Mesothelial cell of epicardium (in vitro differentiated cells): ENCODE measurements at regions not wholly inside any gene's neighbourhood (a gene's known extent, or its start where the extent isn't known, plus 50 kb on each side); places are given as distances from the start of the nearest gene placed in this dataset.

Source experiments
- DNase-seq, 2 experiments: peaks; one replicate each; pipeline ENCODE4 v3.0.0; 2021; ENCODE audit warnings: low spot score in 2 of 2; ENCODE audit not compliant: unreplicated experiment in 2 of 2
- H3K27ac Mint-ChIP-seq: 2 replicates; pipeline ENCODE4 v1.8.0; 2021; ENCODE audit warnings: mixed read lengths
- H3K27me3 Mint-ChIP-seq: 2 replicates; pipeline ENCODE4 v1.8.0; 2021; ENCODE audit warnings: low read depth, mixed read lengths
- H3K36me3 Mint-ChIP-seq: 2 replicates; pipeline ENCODE4 v1.8.0; 2021; ENCODE audit warnings: mixed read lengths
- H3K4me1 Mint-ChIP-seq: 2 replicates; pipeline ENCODE4 v1.8.0; 2021; ENCODE audit warnings: mixed read lengths
- H3K4me3 Mint-ChIP-seq: 2 replicates; pipeline ENCODE4 v1.8.0; 2021; ENCODE audit warnings: mild to moderate bottlenecking, moderate library complexity, mixed read lengths
- H3K9me3 Mint-ChIP-seq: 2 replicates; pipeline ENCODE4 v1.8.0; 2021; ENCODE audit warnings: mixed read lengths
- TF ChIP-seq, protein P1 (sequence below): fragments of 200-600 bp; sonication (generic); IDR thresholded peaks from one replicate; pipeline ENCODE4 v1.5.0; 2021; ENCODE audit warnings: antibody characterized with exemption; ENCODE audit not compliant: unreplicated experiment

DNA sequence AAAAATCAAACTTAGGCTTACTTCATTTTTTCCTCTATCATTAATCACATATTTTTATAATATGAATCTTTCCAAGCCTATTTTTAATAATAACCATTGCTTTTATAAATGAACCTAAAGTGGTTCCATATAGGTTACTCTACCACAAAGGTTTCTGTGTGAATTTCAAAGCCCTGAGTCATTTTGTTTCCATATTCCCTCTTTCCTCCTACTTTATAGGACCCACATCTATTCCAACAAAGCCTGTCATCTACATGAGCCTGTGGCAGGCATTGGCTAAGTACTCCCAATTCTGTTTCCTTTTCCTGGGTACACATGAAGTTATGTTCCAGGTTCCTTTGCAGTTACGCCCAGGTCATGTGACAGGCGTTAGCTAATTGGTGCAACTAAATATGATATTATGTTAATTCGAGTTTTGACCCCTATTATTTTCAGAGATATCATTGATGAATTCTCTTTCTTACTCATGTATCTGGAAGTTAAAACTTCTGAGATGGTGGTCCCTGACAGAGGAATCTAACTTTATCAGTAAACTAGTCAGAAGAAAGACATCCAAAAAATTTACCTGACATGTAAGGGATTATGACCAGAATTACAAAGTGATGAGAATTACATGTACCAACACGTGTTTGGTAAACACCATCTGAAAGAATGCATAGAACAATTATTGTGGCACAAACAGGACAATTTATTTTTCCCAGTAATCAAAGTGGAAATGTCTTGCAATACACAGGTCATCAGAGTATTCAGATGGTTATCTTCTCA is 1264.0 kb upstream of the CNTN5 start:
- H3K9me3 Mint-ChIP-seq: no peaks in the 10 kb centered on the region
- no peak overlapping the region for H3K4me3 Mint-ChIP-seq
- no peaks in the 10 kb centered on the region for H3K27me3 Mint-ChIP-seq
- H3K36me3 Mint-ChIP-seq: no peaks in the 10 kb centered on the region
- DNase-seq: no peak
- no peak overlapping the region for H3K27ac Mint-ChIP-seq
- TF ChIP-seq, protein P1, sequence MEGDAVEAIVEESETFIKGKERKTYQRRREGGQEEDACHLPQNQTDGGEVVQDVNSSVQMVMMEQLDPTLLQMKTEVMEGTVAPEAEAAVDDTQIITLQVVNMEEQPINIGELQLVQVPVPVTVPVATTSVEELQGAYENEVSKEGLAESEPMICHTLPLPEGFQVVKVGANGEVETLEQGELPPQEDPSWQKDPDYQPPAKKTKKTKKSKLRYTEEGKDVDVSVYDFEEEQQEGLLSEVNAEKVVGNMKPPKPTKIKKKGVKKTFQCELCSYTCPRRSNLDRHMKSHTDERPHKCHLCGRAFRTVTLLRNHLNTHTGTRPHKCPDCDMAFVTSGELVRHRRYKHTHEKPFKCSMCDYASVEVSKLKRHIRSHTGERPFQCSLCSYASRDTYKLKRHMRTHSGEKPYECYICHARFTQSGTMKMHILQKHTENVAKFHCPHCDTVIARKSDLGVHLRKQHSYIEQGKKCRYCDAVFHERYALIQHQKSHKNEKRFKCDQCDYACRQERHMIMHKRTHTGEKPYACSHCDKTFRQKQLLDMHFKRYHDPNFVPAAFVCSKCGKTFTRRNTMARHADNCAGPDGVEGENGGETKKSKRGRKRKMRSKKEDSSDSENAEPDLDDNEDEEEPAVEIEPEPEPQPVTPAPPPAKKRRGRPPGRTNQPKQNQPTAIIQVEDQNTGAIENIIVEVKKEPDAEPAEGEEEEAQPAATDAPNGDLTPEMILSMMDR: no peak
- no peaks in the 10 kb centered on the region for H3K4me1 Mint-ChIP-seq

DNA sequence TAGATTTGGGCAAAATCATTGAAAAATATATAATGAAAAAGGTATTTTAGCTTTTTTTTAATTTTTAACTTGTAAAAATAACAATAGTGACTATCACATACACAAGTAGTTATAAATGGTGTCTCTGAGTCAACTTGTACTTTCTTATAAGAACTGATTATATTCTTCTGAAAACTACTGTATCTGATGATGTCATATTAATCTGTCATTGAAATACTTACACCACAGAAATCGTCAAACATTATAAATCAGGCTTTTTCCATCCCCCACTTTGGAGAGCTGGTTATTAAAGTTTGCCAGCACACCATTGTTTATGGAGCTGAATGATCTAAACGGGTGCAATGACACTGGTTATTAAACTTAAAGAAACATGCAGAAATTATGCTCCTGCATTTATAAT is 1259.6 kb upstream of the CNTN5 start:
- H3K9me3 Mint-ChIP-seq: peaks cover 3% of the 10 kb centered on the region
- no peak for DNase-seq
- no peaks in the 10 kb centered on the region for H3K27me3 Mint-ChIP-seq
- no peaks in the 10 kb centered on the region for H3K4me1 Mint-ChIP-seq
- TF ChIP-seq, protein P1: no peak
- no peak overlapping the region for H3K4me3 Mint-ChIP-seq
- H3K27ac Mint-ChIP-seq: no peak overlapping the region
- H3K36me3 Mint-ChIP-seq: no peaks in the 10 kb centered on the region

DNA sequence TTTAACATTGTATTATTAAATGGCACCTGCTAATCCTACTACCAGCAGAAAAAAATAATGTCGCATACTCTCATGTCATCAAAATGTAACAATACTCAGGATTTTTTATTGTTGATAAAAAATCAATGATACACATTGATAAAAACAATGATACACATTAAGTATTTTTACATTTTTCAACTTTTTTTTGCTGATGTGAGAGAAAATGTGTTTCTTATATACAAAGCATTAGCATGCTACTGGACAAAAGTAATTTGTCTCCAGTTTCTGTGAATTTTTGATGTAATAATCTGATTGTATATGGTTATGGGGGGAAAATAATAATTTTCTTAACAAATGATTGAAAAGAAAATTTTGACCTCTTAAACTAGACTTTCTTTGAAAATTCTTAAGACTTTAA is 1256.6 kb upstream of the CNTN5 start:
- TF ChIP-seq, protein P1: no peak
- H3K27me3 Mint-ChIP-seq: no peaks in the 10 kb centered on the region
- H3K9me3 Mint-ChIP-seq: peaks cover 3% of the 10 kb centered on the region
- H3K36me3 Mint-ChIP-seq: no peaks in the 10 kb centered on the region
- H3K27ac Mint-ChIP-seq: no peak overlapping the region
- no peaks in the 10 kb centered on the region for H3K4me1 Mint-ChIP-seq
- DNase-seq: no peak
- no peak overlapping the region for H3K4me3 Mint-ChIP-seq

DNA sequence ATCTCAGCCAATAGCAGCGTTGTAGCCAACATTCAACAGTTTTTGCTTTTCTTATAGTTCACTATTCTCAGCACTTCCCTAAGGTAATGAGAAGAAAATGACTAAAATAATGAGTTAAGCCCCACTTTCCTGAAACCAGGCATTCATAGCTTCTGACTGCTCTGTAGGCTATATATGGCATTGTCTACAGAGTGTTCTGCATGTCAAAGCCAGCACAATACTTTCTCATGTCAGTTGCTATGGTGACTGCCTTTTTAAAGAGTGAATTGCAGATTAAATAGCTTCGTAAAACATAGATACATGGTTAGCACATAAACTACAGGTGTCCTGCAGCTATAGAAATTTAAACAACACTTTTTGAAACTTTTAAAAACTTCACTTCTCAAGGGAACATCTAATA is 1256.1 kb upstream of the CNTN5 start:
- no peak overlapping the region for H3K27ac Mint-ChIP-seq

DNA sequence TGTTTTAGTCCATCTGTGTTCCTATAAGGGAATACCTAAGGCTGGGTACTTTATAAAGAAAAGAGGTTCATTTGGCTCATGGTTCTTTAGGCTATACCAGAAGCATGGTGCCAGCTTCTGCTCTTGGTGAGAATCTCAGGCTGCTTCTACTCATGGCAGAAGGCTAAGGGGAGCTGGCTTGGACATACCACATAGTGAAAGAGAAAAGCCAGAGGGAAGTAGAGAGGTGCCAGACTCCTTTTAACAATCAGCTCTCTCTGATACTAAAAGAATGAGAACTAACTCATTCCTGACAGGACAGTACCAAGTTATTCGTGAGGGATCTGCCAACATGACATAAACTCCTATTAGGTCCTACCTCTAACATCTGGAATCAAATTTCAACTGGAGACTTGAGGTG is 1250.2 kb upstream of the CNTN5 start:
- Mint-ChIP-seq H3K36me3 (no peaks in the 10 kb centered on the region), H3K27ac (no peak overlapping the region), H3K4me1 (peaks cover 5% of the 10 kb centered on the region), H3K27me3 (no peaks in the 10 kb centered on the region), H3K4me3 (no peak overlapping the region), H3K9me3 (no peaks in the 10 kb centered on the region)
- TF ChIP-seq, protein P1: no peak
- no peak for DNase-seq

More for the DNA sequence above, 1256.1 kb upstream of the CNTN5 start:
- H3K4me1 Mint-ChIP-seq: no peaks in the 10 kb centered on the region
- no peaks in the 10 kb centered on the region for H3K27me3 Mint-ChIP-seq
- H3K4me3 Mint-ChIP-seq: no peak overlapping the region
- no peak for DNase-seq
- H3K9me3 Mint-ChIP-seq: peaks cover 3% of the 10 kb centered on the region
- TF ChIP-seq, protein P1: no peak
- H3K36me3 Mint-ChIP-seq: no peaks in the 10 kb centered on the region
